ENCODE measurements at regions not wholly inside any gene's neighbourhood (a gene's known extent, or its start where the extent isn't known, plus 50 kb on each side); places are given as distances from the start of the nearest gene placed in this dataset.

GRCh38 chr9:17856995-17857394, 278.1 kb downstream of the SH3GL2 start:
- DNase-seq (ENCODE audit: extremely low spot score), result no peak
- no peak overlapping the region for H3K4me3 ChIP-seq
- no peaks in the 10 kb centered on the region for H3K36me3 ChIP-seq
- no peak overlapping the region for H3K27ac ChIP-seq (replicated peaks in 1 of 4)
- H3K4me1 ChIP-seq, result no peaks in the 10 kb centered on the region
- H3K27me3 ChIP-seq, result no peaks in the 10 kb centered on the region
- H3K9me3 ChIP-seq, result no peaks in the 10 kb centered on the region
- no peak for TF ChIP-seq EP300 (IDR thresholded peaks at IDR 0.05)
- no peak for TF ChIP-seq POLR2A (IDR thresholded peaks at IDR 0.05; ENCODE audit: low read depth)
- no peak for TF ChIP-seq POLR2AphosphoS5 (IDR thresholded peaks at IDR 0.05)
- no peak for TF ChIP-seq CTCF (IDR thresholded peaks at IDR 0.05)
- intact Hi-C loops (cut with DNase I), result no loop called here
- WGBS, result 96% methylated on average over 3 of the region's 3 CpGs

GRCh38 chr9:17859228-17859627, 280.4 kb downstream of the SH3GL2 start:
- no peak overlapping the region for H3K4me3 ChIP-seq
- no peaks in the 10 kb centered on the region for H3K4me1 ChIP-seq
- no peaks in the 10 kb centered on the region for H3K9me3 ChIP-seq
- intact Hi-C loops (cut with DNase I), result no loop called here
- 52% methylated on average over 3 of the region's 3 CpGs for WGBS
- TF ChIP-seq EP300 (IDR thresholded peaks at IDR 0.05) (no peak), CTCF (IDR thresholded peaks at IDR 0.05) (no peak), POLR2AphosphoS5 (IDR thresholded peaks at IDR 0.05) (no peak), POLR2A (IDR thresholded peaks at IDR 0.05; ENCODE audit: low read depth) (no peak)
- no peaks in the 10 kb centered on the region for H3K36me3 ChIP-seq
- no peaks in the 10 kb centered on the region for H3K27me3 ChIP-seq
- H3K27ac ChIP-seq (replicated peaks in 1 of 4), result no peak overlapping the region
- DNase-seq (ENCODE audit: extremely low spot score), result no peak

- intact Hi-C loops (cut with DNase I), result no loop called here
- no peak overlapping the region for H3K4me3 ChIP-seq
- no peaks in the 10 kb centered on the region for H3K4me1 ChIP-seq
- DNase-seq (ENCODE audit: extremely low spot score), result no peak
- 89% methylated on average over 4 of the region's 4 CpGs for WGBS
- H3K27ac ChIP-seq (replicated peaks in 1 of 4), result no peak overlapping the region
- no peaks in the 10 kb centered on the region for H3K9me3 ChIP-seq
- no peaks in the 10 kb centered on the region for H3K27me3 ChIP-seq
- no peaks in the 10 kb centered on the region for H3K36me3 ChIP-seq
- TF ChIP-seq EP300 (IDR thresholded peaks at IDR 0.05) (no peak), CTCF (IDR thresholded peaks at IDR 0.05) (no peak), POLR2A (IDR thresholded peaks at IDR 0.05; ENCODE audit: low read depth) (no peak), POLR2AphosphoS5 (IDR thresholded peaks at IDR 0.05) (no peak)
Observed at GRCh38 chr9:17859987-17860386, 281.1 kb downstream of the SH3GL2 start.

GRCh38 chr9:17862101-17862500, 283.2 kb downstream of the SH3GL2 start:
- WGBS, result 77% methylated on average over 4 of the region's 4 CpGs

More at GRCh38 chr9:17862101-17862500, 283.2 kb downstream of the SH3GL2 start:
- no peaks in the 10 kb centered on the region for H3K27me3 ChIP-seq
- peak; percentile 80 for DNase-seq (ENCODE audit: extremely low spot score)
- H3K4me1 ChIP-seq, result no peaks in the 10 kb centered on the region
- no peak overlapping the region for H3K27ac ChIP-seq (replicated peaks in 1 of 4)
- H3K4me3 ChIP-seq, result no peak overlapping the region
- no peaks in the 10 kb centered on the region for H3K36me3 ChIP-seq
- H3K9me3 ChIP-seq, result no peaks in the 10 kb centered on the region
- intact Hi-C loops (cut with DNase I), result no loop called here
- TF ChIP-seq CTCF (IDR thresholded peaks at IDR 0.05) (no peak), EP300 (IDR thresholded peaks at IDR 0.05) (no peak), POLR2AphosphoS5 (IDR thresholded peaks at IDR 0.05) (peak in 1 of 2 donors; percentile 26), POLR2A (IDR thresholded peaks at IDR 0.05; ENCODE audit: low read depth) (no peak)
